C4-2B (cell line): ENCODE measurements at regions not wholly inside any gene's neighbourhood (a gene's known extent, or its start where the extent isn't known, plus 50 kb on each side); places are given as distances from the start of the nearest gene placed in this dataset.
"Not testable (repeated sequence)": the region's sequence is repeated elsewhere in the genome, so short reads cannot be mapped to it uniquely, and the experiment has no call there.

Experiments used
- CTCF ChIP-seq: fragments of 450-650 bp; conservative IDR thresholded peaks from 2 replicates; pipeline ENCODE4 v1.5.1; 2017; ENCODE audit warnings: mild to moderate bottlenecking
- ZFX ChIP-seq: fragments of 450-650 bp; IDR thresholded peaks from 2 replicates; pipeline ENCODE4 v1.6.1; 2017

GRCh38 chr13:90664200-90664599 lies 683.3 kb upstream of the MIR17HG start:
- not testable (repeated sequence) for TF ChIP-seq CTCF, ZFX
